Stimulated activated naive B cell treated with anti-CD40 and anti-IgM and Interleukin-4, amounts not matched to agents 10 μg/mL and 1 μg/mL and 100 μg/mL, for 72 hours (primary cell): ENCODE measurements at regions not wholly inside any gene's neighbourhood (a gene's known extent, or its start where the extent isn't known, plus 50 kb on each side); places are given as distances from the start of the nearest gene placed in this dataset.

ENCODE experiments used
- ATAC-seq, 2 donors: fragments of 150-1000 bp; cut with Tn5 transposase; replicated peaks; 2 replicates each; pipeline ENCODE4 v1.10.0; 2021; ENCODE audit warnings: moderate library complexity in 1 of 2
- DNase-seq: peaks from one replicate; pipeline ENCODE4 v3.0.0; 2021
- H3K27ac Mint-ChIP-seq: one replicate; pipeline ENCODE4 v1.8.0; 2022; ENCODE audit warnings: mild to moderate bottlenecking, mixed read lengths
- H3K27me3 Mint-ChIP-seq, 2 donors: one replicate each; pipeline ENCODE4 v1.8.0; 2022; ENCODE audit warnings: mixed read lengths in 2 of 2
- H3K36me3 Mint-ChIP-seq, 2 donors: one replicate each; pipeline ENCODE4 v1.8.0; 2022; ENCODE audit warnings: mixed read lengths in 2 of 2, mild to moderate bottlenecking in 1 of 2
- H3K4me1 Mint-ChIP-seq, 2 donors: one replicate each; pipeline ENCODE4 v1.8.0; 2022; ENCODE audit warnings: mixed read lengths in 2 of 2, mild to moderate bottlenecking in 1 of 2
- H3K4me3 Mint-ChIP-seq, 2 donors: one replicate each; pipeline ENCODE4 v1.8.0; 2022; ENCODE audit warnings: mild to moderate bottlenecking in 2 of 2, mixed read lengths in 2 of 2, moderate library complexity in 1 of 2
- H3K9me3 Mint-ChIP-seq, 2 donors: one replicate each; pipeline ENCODE4 v1.8.0; 2022; ENCODE audit warnings: mixed read lengths in 2 of 2, mild to moderate bottlenecking in 1 of 2

DNA sequence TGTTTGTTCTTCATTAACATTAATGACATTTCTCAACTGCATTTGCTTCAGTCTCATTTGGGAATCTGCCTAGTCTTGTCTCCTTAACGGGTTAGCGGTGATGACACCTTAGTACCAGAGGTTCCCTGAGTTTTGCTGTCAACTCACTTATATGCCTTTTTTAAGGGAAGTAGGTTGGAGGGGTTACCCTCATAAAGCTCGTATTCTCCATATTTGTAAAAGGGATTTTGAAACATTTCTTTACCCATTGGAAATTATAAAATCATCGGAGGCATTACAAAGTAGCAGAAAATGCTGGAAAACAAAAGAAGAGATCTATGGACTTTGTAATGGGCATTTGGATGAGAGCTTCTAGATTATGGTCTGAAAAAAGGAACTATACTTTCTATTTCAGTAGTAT lies 88.7 kb upstream of the PRDM1 start:
- H3K9me3 Mint-ChIP-seq, result no peaks in the 10 kb centered on the region
- no peak overlapping the region for H3K4me3 Mint-ChIP-seq
- ATAC-seq (no peak), DNase-seq (no peak)
- H3K36me3 Mint-ChIP-seq, result no peaks in the 10 kb centered on the region
- peaks cover 13 to 34% of the 10 kb centered on the region in 2 donors for H3K27me3 Mint-ChIP-seq
- H3K27ac Mint-ChIP-seq, result no peak overlapping the region
- peaks cover 12 to 23% of the 10 kb centered on the region in 2 donors for H3K4me1 Mint-ChIP-seq

DNA sequence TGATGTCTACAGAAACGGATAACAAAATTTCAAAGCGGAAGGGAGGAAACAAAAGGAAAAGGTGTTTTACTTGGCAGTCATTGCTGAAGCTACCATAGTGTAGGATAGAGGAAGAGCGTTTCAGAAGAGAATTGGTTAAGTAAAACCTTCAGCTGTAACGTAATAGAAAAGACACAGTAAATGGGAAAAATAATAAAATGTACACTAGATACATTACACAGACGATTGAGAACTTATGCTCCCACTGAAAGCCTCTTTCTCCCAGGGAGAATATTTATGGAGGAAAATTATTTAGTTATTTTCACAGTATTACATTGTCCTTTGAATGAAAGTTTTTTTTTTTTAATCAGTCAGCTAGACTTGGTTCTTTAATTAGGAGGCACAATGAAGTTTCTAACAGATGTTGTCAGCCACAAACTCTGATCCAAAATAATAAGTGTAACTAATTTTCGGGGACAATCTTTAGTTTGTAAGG lies 90.7 kb upstream of the PRDM1 start:
- H3K36me3 Mint-ChIP-seq, result no peaks in the 10 kb centered on the region
- no peaks in the 10 kb centered on the region for H3K9me3 Mint-ChIP-seq
- peak overlapping the region; percentile 6 for H3K27ac Mint-ChIP-seq
- DNase-seq (no peak), ATAC-seq (no peak)
- H3K27me3 Mint-ChIP-seq, result peaks cover 12 to 24% of the 10 kb centered on the region in 2 donors
- H3K4me3 Mint-ChIP-seq, result peak overlapping the region; percentile 97 to 98
- peaks cover 15 to 29% of the 10 kb centered on the region in 2 donors for H3K4me1 Mint-ChIP-seq

DNA sequence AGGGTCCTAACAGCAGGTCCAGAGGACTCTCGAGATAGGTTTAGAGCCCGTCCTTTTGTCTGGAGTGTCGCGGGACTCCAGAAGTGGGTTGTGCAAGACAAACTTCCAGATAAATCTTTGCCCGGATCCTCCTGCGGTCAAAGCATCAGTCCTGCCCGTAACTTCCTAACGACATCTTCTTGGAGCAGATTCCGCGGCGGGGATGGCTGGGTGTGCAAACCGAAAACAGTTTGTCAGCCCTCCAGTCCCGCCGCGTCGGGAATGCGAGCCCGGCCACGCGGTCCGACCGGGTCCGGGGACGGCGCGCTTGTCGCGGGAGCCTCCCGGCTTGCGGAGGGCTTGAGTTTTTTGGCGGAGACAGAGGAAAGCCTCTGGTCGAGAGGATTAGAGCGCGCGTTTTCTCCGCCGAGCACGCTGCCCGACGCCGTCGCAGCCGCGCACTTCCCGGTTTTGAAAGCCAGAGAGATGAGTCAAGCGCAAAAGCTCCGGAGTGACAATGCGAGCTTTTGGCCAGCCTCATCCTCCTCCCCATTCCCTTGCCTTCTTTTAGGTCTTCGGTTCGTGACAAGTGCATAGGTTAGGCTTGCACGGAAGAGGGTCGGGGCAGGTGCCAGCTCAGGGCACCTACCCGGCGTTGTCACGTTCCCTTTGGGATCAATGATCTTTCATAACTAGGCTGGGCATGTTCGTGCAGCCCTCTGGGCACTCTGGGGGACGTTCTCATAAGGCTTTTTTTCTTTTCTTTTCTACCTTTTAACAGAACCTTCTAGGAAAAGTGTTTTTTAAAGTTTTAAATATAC lies 91.3 kb upstream of the PRDM1 start:
- Mint-ChIP-seq H3K9me3 (no peaks in the 10 kb centered on the region), H3K36me3 (no peaks in the 10 kb centered on the region), H3K27ac (peak overlapping the region; percentile 59), H3K4me3 (peak overlapping the region; percentile 97 to 98), H3K4me1 (peaks cover 15 to 29% of the 10 kb centered on the region in 2 donors), H3K27me3 (peaks cover 19 to 31% of the 10 kb centered on the region in 2 donors)
- ATAC-seq (peak; percentile 13 to 16), DNase-seq (peak; percentile 28)

DNA sequence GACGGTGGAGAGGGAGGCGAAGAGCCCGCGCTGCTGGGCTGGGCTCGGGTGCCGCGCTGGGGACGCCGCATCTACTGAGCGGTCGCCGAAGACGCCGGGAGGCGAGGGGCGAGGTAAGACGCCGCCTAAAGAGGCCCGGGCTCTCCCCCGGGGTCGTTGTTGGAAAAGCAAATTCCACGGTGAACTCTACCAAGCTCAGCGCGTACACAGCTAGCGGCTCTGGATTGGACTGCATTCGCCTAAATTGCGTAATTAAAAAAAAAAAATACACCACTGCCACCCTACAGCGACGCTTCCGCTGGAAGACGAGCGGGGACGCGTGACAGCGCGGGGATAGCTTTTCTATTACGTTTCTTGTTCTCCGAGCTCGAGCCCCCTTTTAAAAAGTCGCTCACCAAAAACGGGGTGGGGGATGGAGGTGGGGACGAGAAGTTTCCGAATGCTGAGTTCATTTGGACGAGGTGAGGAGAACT lies 92.0 kb upstream of the PRDM1 start:
- Mint-ChIP-seq H3K36me3 (no peaks in the 10 kb centered on the region), H3K27ac (peak overlapping the region; percentile 59), H3K9me3 (no peaks in the 10 kb centered on the region), H3K4me3 (peak overlapping the region; percentile 97 to 98), H3K4me1 (peaks cover 15 to 29% of the 10 kb centered on the region in 2 donors), H3K27me3 (peaks cover 17 to 31% of the 10 kb centered on the region in 2 donors)
- peak in 1 of 2 donors; percentile 12 for ATAC-seq
- peak; percentile 21 for DNase-seq

DNA sequence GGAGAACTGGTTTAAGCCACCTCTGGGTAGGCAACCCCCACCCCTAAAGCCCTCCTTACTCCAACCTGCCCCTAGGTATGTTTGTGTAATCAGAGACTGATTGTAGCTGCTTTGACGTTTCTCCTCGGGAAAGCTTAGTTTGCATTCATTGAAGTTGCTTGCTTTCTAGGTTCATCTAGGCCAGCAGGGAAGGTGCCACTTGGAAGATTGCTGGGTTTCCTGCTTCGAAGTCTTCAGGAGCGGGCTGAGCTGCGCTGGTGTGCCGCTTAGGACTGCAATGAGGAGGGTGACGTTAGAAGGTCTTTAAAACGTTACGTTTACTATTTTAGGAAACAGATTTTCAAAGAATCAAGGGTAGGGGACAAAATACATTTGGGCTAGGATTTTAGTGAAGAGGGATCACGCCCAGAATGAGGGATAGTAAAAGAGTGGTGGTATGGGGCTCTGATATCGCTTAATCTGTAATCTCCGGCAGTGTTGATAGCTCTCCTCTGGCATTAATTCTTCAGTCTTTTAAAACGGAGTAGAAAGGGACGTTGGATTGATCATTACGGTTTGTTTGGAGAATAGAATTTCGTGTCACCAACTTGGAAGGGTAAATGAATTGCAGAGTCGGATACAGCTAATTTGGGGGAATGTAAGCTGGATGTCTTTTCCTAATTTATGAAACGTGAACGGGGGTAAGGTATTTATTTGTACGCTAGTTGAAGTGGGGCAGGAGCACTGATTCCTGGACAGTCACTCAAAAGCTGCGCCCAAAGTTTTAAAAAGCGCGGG lies 92.6 kb upstream of the PRDM1 start:
- peaks cover 17 to 31% of the 10 kb centered on the region in 2 donors for H3K27me3 Mint-ChIP-seq
- no peaks in the 10 kb centered on the region for H3K36me3 Mint-ChIP-seq
- peaks cover 15 to 29% of the 10 kb centered on the region in 2 donors for H3K4me1 Mint-ChIP-seq
- ATAC-seq (no peak), DNase-seq (no peak)
- H3K27ac Mint-ChIP-seq, result peak overlapping the region; percentile 59
- peak overlapping the region; percentile 97 to 98 for H3K4me3 Mint-ChIP-seq
- no peaks in the 10 kb centered on the region for H3K9me3 Mint-ChIP-seq

DNA sequence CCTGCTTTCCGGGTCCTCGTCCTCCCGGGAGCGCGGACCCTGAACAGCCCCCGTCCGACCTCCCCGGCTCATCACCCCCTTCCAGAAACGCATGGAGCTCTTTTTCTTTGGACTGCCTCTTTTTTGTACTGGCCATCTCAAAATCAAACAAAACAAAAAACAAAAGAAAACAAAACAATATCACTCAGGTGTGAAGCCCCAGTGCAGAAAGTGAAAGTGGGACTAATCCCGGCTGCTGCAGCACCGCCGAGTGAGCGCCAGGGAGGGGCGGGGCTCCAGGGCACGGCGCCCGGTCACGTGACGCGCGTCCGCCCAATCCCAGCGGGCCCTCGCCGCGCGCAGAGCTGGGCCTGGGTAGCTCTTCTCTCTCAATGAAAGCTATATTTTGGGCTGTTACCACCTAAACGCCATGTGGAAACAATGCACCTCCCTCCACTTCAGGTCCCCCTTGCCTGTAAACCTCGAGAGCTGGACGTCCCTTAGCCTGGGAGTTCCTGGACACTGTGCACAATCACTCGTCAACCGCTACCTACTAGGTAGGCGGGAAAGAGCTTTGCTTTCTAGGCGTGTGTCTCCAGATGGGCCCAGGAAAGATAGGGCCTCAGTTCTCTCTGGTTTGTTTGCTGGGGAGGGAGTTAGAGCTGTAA lies 93.7 kb upstream of the PRDM1 start:
- Mint-ChIP-seq H3K27me3 (peaks cover 22 to 34% of the 10 kb centered on the region in 2 donors), H3K27ac (peak overlapping the region; percentile 98)

DNA sequence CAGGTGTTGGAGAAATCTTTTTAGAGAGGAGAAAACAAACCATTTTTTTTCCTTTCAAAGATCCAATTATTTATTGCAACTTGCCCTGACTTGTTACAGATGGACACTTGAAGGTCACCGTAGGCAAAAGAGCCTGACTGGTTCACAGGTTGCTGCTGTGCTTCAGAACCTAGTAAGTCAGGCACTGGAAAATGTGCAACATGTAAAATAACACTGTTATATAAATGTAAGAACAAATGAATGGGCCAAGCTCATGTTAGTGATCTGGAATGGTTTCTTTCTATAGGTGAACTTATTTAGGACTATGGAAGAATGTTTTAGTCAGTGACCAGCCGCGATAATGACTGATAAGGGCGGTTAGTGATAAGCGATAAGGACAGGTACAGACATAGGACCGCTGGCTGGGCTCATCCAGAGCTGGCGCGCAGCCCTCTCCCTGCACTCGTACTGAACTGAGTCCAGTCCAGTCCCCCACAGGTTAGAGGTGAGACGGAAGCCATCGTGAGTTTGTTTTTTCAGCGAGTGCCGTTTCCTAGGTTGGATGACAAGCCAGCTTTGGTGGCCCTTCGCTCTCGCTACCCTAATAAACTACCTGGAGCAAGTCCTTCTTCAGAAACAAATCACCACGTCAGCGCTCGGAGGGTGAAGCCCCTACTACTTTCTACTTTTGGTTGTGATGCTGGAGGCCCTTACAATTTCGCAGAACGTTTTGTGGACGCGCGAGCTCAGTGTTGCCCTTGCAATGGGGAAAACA lies 94.4 kb upstream of the PRDM1 start:
- ATAC-seq (peak; percentile 42 to 50), DNase-seq (peak; percentile 43)
- Mint-ChIP-seq H3K4me3 (peak overlapping the region; percentile 97 to 98), H3K27me3 (peaks cover 29 to 38% of the 10 kb centered on the region in 2 donors), H3K4me1 (peaks cover 15 to 29% of the 10 kb centered on the region in 2 donors), H3K27ac (peak overlapping the region; percentile 98), H3K36me3 (no peaks in the 10 kb centered on the region), H3K9me3 (no peaks in the 10 kb centered on the region)

More for the DNA sequence above, 93.7 kb upstream of the PRDM1 start:
- Mint-ChIP-seq H3K4me3 (peak overlapping the region; percentile 97 to 98), H3K9me3 (no peaks in the 10 kb centered on the region), H3K4me1 (peaks cover 15 to 29% of the 10 kb centered on the region in 2 donors), H3K36me3 (no peaks in the 10 kb centered on the region)
- peak; percentile 86 for DNase-seq
- peak; percentile 90 to 94 for ATAC-seq

DNA sequence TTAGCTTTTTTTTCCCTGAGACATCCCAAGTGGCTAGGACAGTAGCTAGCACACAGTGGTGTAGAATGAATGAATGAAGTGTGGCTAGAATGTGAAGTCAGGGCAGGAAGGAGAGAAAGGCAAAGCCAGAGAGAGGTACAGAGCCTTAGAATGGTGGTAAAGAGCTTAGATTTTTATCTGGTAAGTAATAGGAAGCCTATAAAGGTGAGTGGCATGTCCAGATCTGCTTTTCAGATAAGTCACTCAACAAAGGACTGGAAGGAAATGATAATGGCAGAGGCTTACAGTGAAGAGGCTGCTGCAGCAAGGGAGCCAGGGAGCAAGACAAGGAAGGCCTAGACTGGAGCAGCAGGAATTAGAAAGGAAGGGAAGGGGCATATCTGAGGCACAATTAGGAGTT lies 96.0 kb upstream of the PRDM1 start:
- peaks cover 40 to 45% of the 10 kb centered on the region in 2 donors for H3K27me3 Mint-ChIP-seq
- no peak overlapping the region for H3K4me3 Mint-ChIP-seq
- peaks cover 15 to 34% of the 10 kb centered on the region in 2 donors for H3K4me1 Mint-ChIP-seq
- H3K36me3 Mint-ChIP-seq, result no peaks in the 10 kb centered on the region
- no peaks in the 10 kb centered on the region for H3K9me3 Mint-ChIP-seq
- no peak for ATAC-seq
- no peak for DNase-seq
- H3K27ac Mint-ChIP-seq, result peak overlapping the region; percentile 10

DNA sequence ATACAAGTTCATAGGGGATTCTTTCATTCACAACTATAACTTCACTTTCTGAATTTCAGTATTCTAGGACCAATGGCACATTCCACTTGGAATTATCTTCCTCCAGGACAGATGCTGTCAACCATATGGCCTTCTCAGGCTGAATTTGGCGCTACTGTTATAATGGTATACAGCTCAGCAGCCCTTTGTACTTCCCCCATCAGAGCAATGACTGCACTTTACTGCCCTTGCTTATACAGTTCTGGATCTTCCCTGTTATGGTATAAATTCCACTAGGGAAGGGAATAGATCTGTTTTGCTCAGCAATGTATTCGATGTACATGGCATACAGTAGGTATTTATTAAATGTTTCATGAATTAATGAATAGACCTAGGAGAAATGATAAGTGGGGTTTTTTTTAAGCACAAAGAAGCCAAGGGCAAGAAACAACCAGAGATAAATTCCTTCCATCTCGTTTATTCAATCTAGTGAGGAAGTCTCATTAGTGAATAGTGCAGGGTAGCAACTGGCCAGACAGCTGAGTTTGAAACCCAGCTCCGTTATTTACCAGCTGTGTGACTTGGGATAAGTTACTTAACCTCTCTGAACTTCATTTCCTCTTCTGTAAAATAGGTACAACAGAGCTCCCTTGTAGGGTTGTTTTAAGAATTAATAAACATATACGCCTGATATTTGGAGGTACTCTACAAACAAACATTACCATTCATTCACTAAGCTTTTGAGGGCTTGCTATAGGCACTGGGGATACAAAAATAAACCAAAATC lies 97.1 kb upstream of the PRDM1 start:
- no peaks in the 10 kb centered on the region for H3K9me3 Mint-ChIP-seq
- ATAC-seq, result no peak
- H3K27me3 Mint-ChIP-seq, result peaks cover 50 to 51% of the 10 kb centered on the region in 2 donors
- no peak overlapping the region for H3K4me3 Mint-ChIP-seq
- no peak for DNase-seq
- H3K27ac Mint-ChIP-seq, result no peak overlapping the region
- H3K36me3 Mint-ChIP-seq, result no peaks in the 10 kb centered on the region
- peaks cover 14 to 30% of the 10 kb centered on the region in 2 donors for H3K4me1 Mint-ChIP-seq

DNA sequence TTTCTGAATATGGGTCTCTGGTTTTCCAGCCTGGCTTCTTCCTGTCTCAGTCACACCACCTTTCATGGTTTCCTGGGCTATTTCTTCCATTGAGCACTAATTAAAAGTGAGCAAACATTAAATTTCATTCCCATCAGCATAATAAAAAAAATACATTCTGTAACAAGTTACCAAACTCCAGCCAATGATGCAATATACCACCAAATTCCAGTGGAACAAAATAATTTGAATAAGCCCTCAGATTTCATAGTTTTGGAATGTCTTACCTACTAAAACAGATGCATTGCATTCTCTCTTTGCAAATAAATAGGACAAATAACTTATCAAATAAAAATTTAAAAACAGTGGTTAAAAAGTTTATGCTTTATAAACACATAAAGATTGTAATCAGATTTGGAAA lies 97.8 kb upstream of the PRDM1 start:
- Mint-ChIP-seq H3K9me3 (no peaks in the 10 kb centered on the region), H3K27me3 (peaks cover 45 to 49% of the 10 kb centered on the region in 2 donors), H3K4me3 (no peak overlapping the region), H3K36me3 (no peaks in the 10 kb centered on the region), H3K4me1 (peaks cover 8 to 23% of the 10 kb centered on the region in 2 donors), H3K27ac (no peak overlapping the region)
- ATAC-seq, result no peak
- no peak for DNase-seq

DNA sequence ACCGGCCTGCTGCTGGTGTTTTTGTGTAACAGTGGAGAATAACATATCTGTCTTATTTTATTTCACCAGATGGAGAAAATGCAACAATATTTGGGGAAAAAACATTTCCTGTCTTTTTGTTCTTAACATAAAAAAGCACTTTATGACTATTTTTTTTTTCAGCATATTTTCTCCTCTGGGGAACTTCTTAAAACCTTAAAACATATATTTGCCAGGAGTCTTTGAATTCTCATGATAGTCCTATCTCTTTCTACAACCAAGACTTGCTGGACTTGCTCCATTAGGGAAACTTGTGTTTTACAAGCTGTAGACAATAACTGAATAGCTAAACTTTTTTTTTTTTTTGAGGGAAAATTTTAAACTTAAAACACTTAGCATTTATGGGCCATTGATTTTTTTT lies 98.6 kb upstream of the PRDM1 start:
- no peak overlapping the region for H3K27ac Mint-ChIP-seq
- ATAC-seq, result no peak
- H3K36me3 Mint-ChIP-seq, result no peaks in the 10 kb centered on the region
- H3K4me3 Mint-ChIP-seq, result no peak overlapping the region
- H3K27me3 Mint-ChIP-seq, result peaks cover 46 to 56% of the 10 kb centered on the region in 2 donors
- H3K9me3 Mint-ChIP-seq, result no peaks in the 10 kb centered on the region
- DNase-seq, result no peak
- H3K4me1 Mint-ChIP-seq, result peaks cover 7 to 15% of the 10 kb centered on the region in 2 donors

DNA sequence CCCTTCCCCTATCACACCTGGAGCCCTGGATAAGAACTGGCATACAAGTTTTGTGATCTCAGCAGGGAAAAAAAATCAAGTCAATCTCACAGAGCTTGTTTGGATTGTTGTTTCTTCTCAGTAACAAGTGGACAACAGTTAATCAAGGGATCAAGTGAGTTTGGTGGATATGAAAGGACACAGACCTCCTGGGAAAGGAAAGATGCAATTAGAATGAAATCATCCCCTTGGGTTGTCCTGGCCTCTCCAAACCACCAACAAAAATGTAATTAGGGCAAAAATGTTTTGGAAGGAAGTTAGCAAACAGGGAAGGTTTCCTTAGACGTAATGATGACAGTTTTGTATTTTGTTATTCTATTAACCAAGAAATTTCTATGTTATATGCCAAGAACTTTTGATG lies 99.1 kb upstream of the PRDM1 start:
- Mint-ChIP-seq H3K27me3 (peaks cover 52 to 61% of the 10 kb centered on the region in 2 donors), H3K4me3 (no peak overlapping the region), H3K4me1 (peaks cover 7 to 13% of the 10 kb centered on the region in 2 donors), H3K27ac (no peak overlapping the region), H3K36me3 (no peaks in the 10 kb centered on the region), H3K9me3 (no peaks in the 10 kb centered on the region)
- ATAC-seq (no peak), DNase-seq (no peak)
